Erythroblast (primary cell): ENCODE measurements at regions not wholly inside any gene's neighbourhood (a gene's known extent, or its start where the extent isn't known, plus 50 kb on each side); places are given as distances from the start of the nearest gene placed in this dataset.

Experiments
- GATA1 ChIP-seq: IDR thresholded peaks from 2 replicates; pipeline ENCODE4 v1.6.1; 2011; ENCODE audit warnings: low read depth, mild to moderate bottlenecking, control low read depth, low read length, moderate library complexity
- POLR2A ChIP-seq: IDR thresholded peaks from 2 replicates; pipeline ENCODE4 v1.6.1; 2011; ENCODE audit warnings: mild to moderate bottlenecking, low read length

- no peak for TF ChIP-seq POLR2A
- no peak for TF ChIP-seq GATA1
Observed at GRCh38 chr17:77394540-77395295, 253.9 kb downstream of the SEC14L1 start.
